GM12878 (cell line): ENCODE measurements at regions not wholly inside any gene's neighbourhood (a gene's known extent, or its start where the extent isn't known, plus 50 kb on each side); places are given as distances from the start of the nearest gene placed in this dataset.

Experiments used
- CBFB ChIP-seq: IDR thresholded peaks from 2 replicates; pipeline ENCODE4 v1.6.1; 2016; ENCODE audit warnings: antibody characterized with exemption, low read depth
- HDAC6 ChIP-seq: fragments of 200-600 bp; sonication (generic); IDR thresholded peaks from one replicate; pipeline ENCODE4 v1.8.0; 2017; ENCODE audit warnings: antibody characterized with exemption; ENCODE audit not compliant: unreplicated experiment
- IRF3 ChIP-seq: fragments of 450-650 bp; IDR thresholded peaks from 2 replicates; pipeline ENCODE4 v1.6.1; 2014; ENCODE audit warnings: mild to moderate bottlenecking
- IRF4 ChIP-seq: IDR thresholded peaks from 2 replicates; pipeline ENCODE4 v1.6.1; 2011; ENCODE audit warnings: low read depth, low read length
- JUND ChIP-seq: IDR thresholded peaks from 2 replicates; pipeline ENCODE4 v1.6.1; 2012; ENCODE audit warnings: low read depth, mild to moderate bottlenecking, low read length, improper control_type of control experiment, moderate library complexity
- MTA3 ChIP-seq: IDR thresholded peaks from 2 replicates; pipeline ENCODE4 v1.6.1; 2012; ENCODE audit warnings: low read length, inconsistent platforms, borderline replicate concordance
- NFXL1 ChIP-seq: fragments of 450-650 bp; IDR thresholded peaks from 2 replicates; pipeline ENCODE4 v1.6.1; 2017; ENCODE audit warnings: antibody characterized with exemption, mild to moderate bottlenecking, borderline replicate concordance
- NRF1 ChIP-seq: conservative IDR thresholded peaks from 2 replicates; pipeline ENCODE4 v1.6.1; 2011; ENCODE audit warnings: mild to moderate bottlenecking, low read depth, low read length, improper control_type of control experiment
- PML ChIP-seq: IDR thresholded peaks from 2 replicates; pipeline ENCODE4 v1.6.1; 2012; ENCODE audit warnings: low read length, inconsistent platforms
- PRDM15 ChIP-seq: fragments of 450-650 bp; formaldehyde crosslinking; IDR thresholded peaks from 2 replicates; pipeline ENCODE4 v1.4.0; 2020; ENCODE audit warnings: mild to moderate bottlenecking, moderate library complexity
- RAD21 ChIP-seq: IDR thresholded peaks from 2 replicates; pipeline ENCODE4 v1.6.1; 2011; ENCODE audit warnings: mild to moderate bottlenecking, low read depth, low read length, moderate library complexity; ENCODE audit not compliant: insufficient read depth
- SREBF2 ChIP-seq: IDR thresholded peaks from 2 replicates; pipeline ENCODE4 v1.6.1; 2012; ENCODE audit warnings: mild to moderate bottlenecking, low read length
- SUZ12 ChIP-seq: fragments of 200-600 bp; sonication (generic); IDR thresholded peaks from one replicate; pipeline ENCODE4 v1.6.1; 2018; ENCODE audit warnings: antibody characterized with exemption, mild to moderate bottlenecking; ENCODE audit not compliant: unreplicated experiment
- ZZZ3 ChIP-seq: IDR thresholded peaks from 2 replicates; pipeline ENCODE4 v1.6.1; 2011; ENCODE audit warnings: low read depth; ENCODE audit not compliant: control insufficient read depth, insufficient read length
- TF ChIP-seq, protein P1 (sequence below): fragments of 450-650 bp; IDR thresholded peaks from 2 replicates; pipeline ENCODE4 v1.6.1; 2016; ENCODE audit warnings: mild to moderate bottlenecking, moderate library complexity, borderline replicate concordance
- TF ChIP-seq, protein P2 (sequence below): fragments of 150-350 bp; IDR thresholded peaks from 2 replicates; pipeline ENCODE4 v1.6.1; 2016; ENCODE audit warnings: low read depth, low read length

DNA sequence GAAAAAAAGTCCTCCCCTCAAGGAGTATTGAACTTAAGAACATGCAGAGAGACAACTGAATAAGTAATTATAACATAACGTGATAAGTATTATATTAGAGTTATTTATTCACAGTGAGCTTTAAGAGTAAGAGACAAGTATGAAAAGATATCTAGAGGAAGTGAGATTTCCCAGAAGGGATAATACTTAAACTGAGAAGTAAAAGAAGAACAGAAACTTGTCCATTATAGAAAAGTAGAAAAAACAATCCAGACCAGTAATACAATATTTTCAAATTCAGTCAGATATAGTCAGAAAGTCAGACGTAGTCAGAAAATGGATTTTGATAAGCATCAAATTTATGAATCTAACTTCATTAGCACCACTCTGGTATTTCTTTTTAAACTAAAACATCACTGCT, 613.0 kb upstream of the CCNG1 start (continued):
- no peak for TF ChIP-seq NRF1
- TF ChIP-seq IRF3 = no peak
- TF ChIP-seq, protein P1, sequence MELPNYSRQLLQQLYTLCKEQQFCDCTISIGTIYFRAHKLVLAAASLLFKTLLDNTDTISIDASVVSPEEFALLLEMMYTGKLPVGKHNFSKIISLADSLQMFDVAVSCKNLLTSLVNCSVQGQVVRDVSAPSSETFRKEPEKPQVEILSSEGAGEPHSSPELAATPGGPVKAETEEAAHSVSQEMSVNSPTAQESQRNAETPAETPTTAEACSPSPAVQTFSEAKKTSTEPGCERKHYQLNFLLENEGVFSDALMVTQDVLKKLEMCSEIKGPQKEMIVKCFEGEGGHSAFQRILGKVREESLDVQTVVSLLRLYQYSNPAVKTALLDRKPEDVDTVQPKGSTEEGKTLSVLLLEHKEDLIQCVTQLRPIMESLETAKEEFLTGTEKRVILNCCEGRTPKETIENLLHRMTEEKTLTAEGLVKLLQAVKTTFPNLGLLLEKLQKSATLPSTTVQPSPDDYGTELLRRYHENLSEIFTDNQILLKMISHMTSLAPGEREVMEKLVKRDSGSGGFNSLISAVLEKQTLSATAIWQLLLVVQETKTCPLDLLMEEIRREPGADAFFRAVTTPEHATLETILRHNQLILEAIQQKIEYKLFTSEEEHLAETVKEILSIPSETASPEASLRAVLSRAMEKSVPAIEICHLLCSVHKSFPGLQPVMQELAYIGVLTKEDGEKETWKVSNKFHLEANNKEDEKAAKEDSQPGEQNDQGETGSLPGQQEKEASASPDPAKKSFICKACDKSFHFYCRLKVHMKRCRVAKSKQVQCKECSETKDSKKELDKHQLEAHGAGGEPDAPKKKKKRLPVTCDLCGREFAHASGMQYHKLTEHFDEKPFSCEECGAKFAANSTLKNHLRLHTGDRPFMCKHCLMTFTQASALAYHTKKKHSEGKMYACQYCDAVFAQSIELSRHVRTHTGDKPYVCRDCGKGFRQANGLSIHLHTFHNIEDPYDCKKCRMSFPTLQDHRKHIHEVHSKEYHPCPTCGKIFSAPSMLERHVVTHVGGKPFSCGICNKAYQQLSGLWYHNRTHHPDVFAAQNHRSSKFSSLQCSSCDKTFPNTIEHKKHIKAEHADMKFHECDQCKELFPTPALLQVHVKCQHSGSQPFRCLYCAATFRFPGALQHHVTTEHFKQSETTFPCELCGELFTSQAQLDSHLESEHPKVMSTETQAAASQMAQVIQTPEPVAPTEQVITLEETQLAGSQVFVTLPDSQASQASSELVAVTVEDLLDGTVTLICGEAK = no peak; the same call in 1 of the 2 replicates
- TF ChIP-seq CBFB = no peak
- no peak for TF ChIP-seq JUND
- no peak for TF ChIP-seq HDAC6
- no peak for TF ChIP-seq MTA3
- no peak for TF ChIP-seq RAD21
- TF ChIP-seq ZZZ3 = no peak
- no peak for TF ChIP-seq NFXL1
- TF ChIP-seq, protein P2, sequence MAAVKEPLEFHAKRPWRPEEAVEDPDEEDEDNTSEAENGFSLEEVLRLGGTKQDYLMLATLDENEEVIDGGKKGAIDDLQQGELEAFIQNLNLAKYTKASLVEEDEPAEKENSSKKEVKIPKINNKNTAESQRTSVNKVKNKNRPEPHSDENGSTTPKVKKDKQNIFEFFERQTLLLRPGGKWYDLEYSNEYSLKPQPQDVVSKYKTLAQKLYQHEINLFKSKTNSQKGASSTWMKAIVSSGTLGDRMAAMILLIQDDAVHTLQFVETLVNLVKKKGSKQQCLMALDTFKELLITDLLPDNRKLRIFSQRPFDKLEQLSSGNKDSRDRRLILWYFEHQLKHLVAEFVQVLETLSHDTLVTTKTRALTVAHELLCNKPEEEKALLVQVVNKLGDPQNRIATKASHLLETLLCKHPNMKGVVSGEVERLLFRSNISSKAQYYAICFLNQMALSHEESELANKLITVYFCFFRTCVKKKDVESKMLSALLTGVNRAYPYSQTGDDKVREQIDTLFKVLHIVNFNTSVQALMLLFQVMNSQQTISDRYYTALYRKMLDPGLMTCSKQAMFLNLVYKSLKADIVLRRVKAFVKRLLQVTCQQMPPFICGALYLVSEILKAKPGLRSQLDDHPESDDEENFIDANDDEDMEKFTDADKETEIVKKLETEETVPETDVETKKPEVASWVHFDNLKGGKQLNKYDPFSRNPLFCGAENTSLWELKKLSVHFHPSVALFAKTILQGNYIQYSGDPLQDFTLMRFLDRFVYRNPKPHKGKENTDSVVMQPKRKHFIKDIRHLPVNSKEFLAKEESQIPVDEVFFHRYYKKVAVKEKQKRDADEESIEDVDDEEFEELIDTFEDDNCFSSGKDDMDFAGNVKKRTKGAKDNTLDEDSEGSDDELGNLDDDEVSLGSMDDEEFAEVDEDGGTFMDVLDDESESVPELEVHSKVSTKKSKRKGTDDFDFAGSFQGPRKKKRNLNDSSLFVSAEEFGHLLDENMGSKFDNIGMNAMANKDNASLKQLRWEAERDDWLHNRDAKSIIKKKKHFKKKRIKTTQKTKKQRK = no peak
- no peak for TF ChIP-seq SREBF2
- TF ChIP-seq IRF4 = peak; percentile 67; the same call in 1 of the 2 replicates
- no peak for TF ChIP-seq PRDM15 (CRISPR knock-in tag)
- TF ChIP-seq SUZ12 = no peak
- no peak for TF ChIP-seq PML
